GM12878 (cell line): ENCODE measurements at regions not wholly inside any gene's neighbourhood (a gene's known extent, or its start where the extent isn't known, plus 50 kb on each side); places are given as distances from the start of the nearest gene placed in this dataset.

ENCODE experiments used
- ATAC-seq: fragments of 200-7000 bp; cut with Tn5 transposase; 3 replicates; pipeline ENCODE4 v1.9.1; 2020; ENCODE audit warnings: mild to moderate bottlenecking, moderate library complexity
- BruUV-seq: library from RNA; stranded (reverse); fragments of 400-500 nt; replicated peaks from 2 replicates; lab custom pipeline; 2021; lab: Mats Ljungman, UMichigan
- CTCF ChIA-PET: fragments of 300-600 bp; sonication (Branson Sonifier 250); formaldehyde crosslinking; extraction: SDS; loops from one replicate; lab custom pipeline; 2021; ENCODE audit warnings: inconsistent platforms; lab: Yijun Ruan, JAX
- POLR2A ChIA-PET: fragments of 350-600 bp; formaldehyde crosslinking; extraction: SDS; loops from one replicate; lab custom pipeline; 2021; ENCODE audit warnings: inconsistent platforms; lab: Charles Lee
- RAD21 ChIA-PET: fragments of 300-600 bp; sonication (Branson Sonifier 250); formaldehyde crosslinking; loops from one replicate; lab custom pipeline; 2023; ENCODE audit warnings: antibody characterized with exemption; ENCODE audit not compliant: unreplicated experiment; lab: Charles Lee
- SMC1A ChIA-PET: fragments of 300-600 bp; sonication (Branson Sonifier 250); formaldehyde crosslinking; loops from one replicate; lab custom pipeline; 2023; ENCODE audit not compliant: unreplicated experiment, uncharacterized antibody; lab: Charles Lee
- DNase-seq: peaks from one replicate; pipeline ENCODE4 v3.0.0-alpha.2; 2011; ENCODE audit warnings: low read depth, low spot score
- FAIRE-seq: peaks from 3 replicates; lab custom pipeline; 2011; peaks lifted over from hg19 to GRCh38; lab: Jason Lieb, UNC
- H2AFZ ChIP-seq: 2 replicates; pipeline ENCODE4 v1.6.0; 2011; ENCODE audit warnings: low read depth, low read length, control low read depth; ENCODE audit not compliant: control insufficient read depth
- H3K27ac ChIP-seq: 2 replicates; pipeline ENCODE4 v1.5.1; 2011; ENCODE audit warnings: control low read depth; ENCODE audit not compliant: control insufficient read depth, insufficient read depth
- H3K27me3 ChIP-seq, 2 experiments: replicated peaks in 1 of 2; 2 replicates each; pipeline versions ENCODE4 v1.6.0 to v1.6.1; 2011; ENCODE audit warnings: low read length in 1 of 2; ENCODE audit not compliant: control insufficient read depth in 2 of 2, insufficient read depth in 2 of 2
- H3K36me3 ChIP-seq, 2 experiments: 2 replicates each; pipeline ENCODE4 v1.5.1; 2011; ENCODE audit warnings: low read length in 1 of 2; ENCODE audit not compliant: control insufficient read depth in 2 of 2, insufficient read depth in 2 of 2
- H3K4me1 ChIP-seq: 2 replicates; pipeline ENCODE4 v1.6.1; 2011; ENCODE audit warnings: mild to moderate bottlenecking, low read length, moderate library complexity, mixed read lengths; ENCODE audit not compliant: control insufficient read depth, insufficient read depth
- H3K4me2 ChIP-seq: 2 replicates; pipeline ENCODE4 v1.6.0; 2011; ENCODE audit warnings: control low read depth; ENCODE audit not compliant: control insufficient read depth, insufficient read depth
- H3K4me3 ChIP-seq: fragments of 200-600 bp; sonication (generic); 2 replicates; pipeline ENCODE4 v1.5.1; 2016
- H3K79me2 ChIP-seq: 2 replicates; pipeline ENCODE4 v1.6.0; 2011; ENCODE audit warnings: low read length; ENCODE audit not compliant: control insufficient read depth, insufficient read depth
- H3K9ac ChIP-seq: 2 replicates; pipeline ENCODE4 v1.8.0; 2011; ENCODE audit warnings: low read length, control low read depth, mixed read lengths; ENCODE audit not compliant: control insufficient read depth, insufficient read depth
- H3K9me3 ChIP-seq: replicated peaks from 3 replicates; pipeline ENCODE4 v1.5.1; 2011; ENCODE audit warnings: mild to moderate bottlenecking, low read length; ENCODE audit not compliant: control insufficient read depth, insufficient read depth
- H4K20me1 ChIP-seq: 2 replicates; pipeline ENCODE4 v1.6.0; 2011; ENCODE audit not compliant: control insufficient read depth, insufficient read depth
- EP300 ChIP-seq, 2 experiments: fragments of 150-350 bp in 1 of 2; IDR thresholded peaks; 2 replicates each; pipeline ENCODE4 v1.6.1; 2011 to 2012; ENCODE audit warnings: low read depth in 2 of 2, low read length in 2 of 2, borderline replicate concordance in 1 of 2, improper control_type of control experiment in 1 of 2, inconsistent platforms in 1 of 2; ENCODE audit not compliant: control insufficient read depth in 1 of 2
- EZH2 ChIP-seq: IDR thresholded peaks from 2 replicates; pipeline ENCODE4 v1.6.1; 2012; ENCODE audit warnings: low read depth, mild to moderate bottlenecking, control low read depth, inconsistent platforms, low read length, borderline replicate concordance; ENCODE audit not compliant: control insufficient read depth
- IKZF1 ChIP-seq: fragments of 450-650 bp; conservative IDR thresholded peaks from 2 replicates; pipeline ENCODE4 v1.6.1; 2017; ENCODE audit warnings: antibody characterized with exemption, mild to moderate bottlenecking
- IKZF2 ChIP-seq, 2 experiments: fragments of 450-650 bp; IDR thresholded peaks; 2 replicates each; pipeline ENCODE4 v1.6.1; 2017; ENCODE audit warnings: mild to moderate bottlenecking in 2 of 2, moderate library complexity in 2 of 2
- MEF2B ChIP-seq: fragments of 450-650 bp; IDR thresholded peaks from 2 replicates; pipeline ENCODE4 v1.6.1; 2018; ENCODE audit warnings: mild to moderate bottlenecking, moderate library complexity; ENCODE audit not compliant: partially characterized antibody, poor library complexity, severe bottlenecking
- NR2F1 ChIP-seq: fragments of 450-650 bp; conservative IDR thresholded peaks from 2 replicates; pipeline ENCODE4 v1.6.1; 2017; ENCODE audit warnings: mild to moderate bottlenecking
- NRF1 ChIP-seq: conservative IDR thresholded peaks from 2 replicates; pipeline ENCODE4 v1.6.1; 2011; ENCODE audit warnings: mild to moderate bottlenecking, low read depth, low read length, improper control_type of control experiment
- POU2F2 ChIP-seq: IDR thresholded peaks from 3 replicates; pipeline ENCODE4 v1.6.1; 2011; ENCODE audit warnings: low read depth, mild to moderate bottlenecking, low read length, borderline replicate concordance
- RCOR1 ChIP-seq: conservative IDR thresholded peaks from 2 replicates; pipeline ENCODE4 v1.6.1; 2012; ENCODE audit warnings: low read depth, low read length, improper control_type of control experiment
- SPI1 ChIP-seq: IDR thresholded peaks from 2 replicates; pipeline ENCODE4 v1.6.1; 2011; ENCODE audit warnings: low read depth, mild to moderate bottlenecking, low read length, moderate library complexity, borderline replicate concordance; ENCODE audit not compliant: insufficient read depth
- TBL1XR1 ChIP-seq: IDR thresholded peaks from 2 replicates; pipeline ENCODE4 v1.6.1; 2012; ENCODE audit warnings: low read depth, low read length, improper control_type of control experiment
- WRNIP1 ChIP-seq: IDR thresholded peaks from 2 replicates; pipeline ENCODE4 v1.6.1; 2011; ENCODE audit warnings: low read depth, low read length, improper control_type of control experiment, borderline replicate concordance
- WGBS: methylation state at CpG from one replicate; pipeline ENCODE4 v1.1.6; 2016; ENCODE audit warnings: low lambda C conversion rate; ENCODE audit not compliant: insufficient replicate concordance, insufficient coverage; ENCODE audit errors: missing lambda C conversion rate; 5-methylcytosine and 5-hydroxymethylcytosine counted together
- in situ Hi-C: fragments of 300-500 bp; cut with MboI; formaldehyde crosslinking; loops from 9 replicates; pipeline ENCODE4 v1.14.3; 2018; ENCODE audit warnings: mixed read lengths
- intact Hi-C: fragments of 100-400 bp; cut with micrococcal nuclease; formaldehyde crosslinking; loops from one replicate; pipeline ENCODE4 v1.14.2; 2022; ENCODE audit not compliant: unreplicated experiment
- TF ChIP-seq, protein P1 (sequence below): IDR thresholded peaks from 2 replicates; pipeline ENCODE4 v1.6.1; 2011; ENCODE audit warnings: borderline replicate concordance, low read depth, mild to moderate bottlenecking, moderate library complexity, low read length; ENCODE audit not compliant: insufficient read depth, poor library complexity, severe bottlenecking

DNA sequence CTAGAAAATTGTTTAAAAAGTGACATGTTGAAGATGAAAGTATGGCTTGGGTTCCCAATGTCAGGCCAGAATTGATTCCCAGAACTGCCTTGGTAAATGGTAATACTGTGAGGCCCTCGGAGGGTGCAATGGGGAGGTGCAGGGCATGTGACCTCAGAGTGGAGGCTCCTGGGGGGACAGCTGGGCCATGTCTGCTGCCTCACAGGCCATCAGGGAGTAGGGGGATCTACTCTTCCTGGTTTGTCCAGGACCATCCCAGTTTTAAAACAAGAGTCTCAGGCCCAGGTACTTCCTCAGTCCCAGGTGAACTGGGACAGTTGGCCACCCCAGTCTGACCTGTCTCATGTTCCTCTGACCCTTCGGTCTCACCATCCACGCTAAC, 55.3 kb upstream of the SNX9 start:
- no TSS peak for BruUV-seq
- 96% methylated on average over 3 of the region's 3 CpGs for WGBS
- TF ChIP-seq NR2F1, result no peak
- TF ChIP-seq, protein P1, sequence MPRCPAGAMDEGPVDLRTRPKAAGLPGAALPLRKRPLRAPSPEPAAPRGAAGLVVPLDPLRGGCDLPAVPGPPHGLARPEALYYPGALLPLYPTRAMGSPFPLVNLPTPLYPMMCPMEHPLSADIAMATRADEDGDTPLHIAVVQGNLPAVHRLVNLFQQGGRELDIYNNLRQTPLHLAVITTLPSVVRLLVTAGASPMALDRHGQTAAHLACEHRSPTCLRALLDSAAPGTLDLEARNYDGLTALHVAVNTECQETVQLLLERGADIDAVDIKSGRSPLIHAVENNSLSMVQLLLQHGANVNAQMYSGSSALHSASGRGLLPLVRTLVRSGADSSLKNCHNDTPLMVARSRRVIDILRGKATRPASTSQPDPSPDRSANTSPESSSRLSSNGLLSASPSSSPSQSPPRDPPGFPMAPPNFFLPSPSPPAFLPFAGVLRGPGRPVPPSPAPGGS, result no peak
- Histone ChIP-seq H3K4me3 (no peak overlapping the region), H3K4me2 (peak overlapping the region; percentile 59; the same call in 1 of the 2 replicates), H4K20me1 (no peaks in the 10 kb centered on the region), H3K27ac (no peak overlapping the region), H3K79me2 (no peaks in the 10 kb centered on the region), H3K4me1 (peaks cover 50% of the 10 kb centered on the region), H3K9me3 (no peaks in the 10 kb centered on the region; the same call in 2 of the 3 replicates), H3K9ac (no peak overlapping the region), H3K27me3 (no peaks in the 10 kb centered on the region; a peak in 1 of 4 replicates), H2AFZ (no peak overlapping the region), H3K36me3 (no peaks in the 10 kb centered on the region)
- ChIA-PET SMC1A (no interaction called here), POLR2A (no interaction called here), RAD21 (no interaction called here), CTCF (no interaction called here)
- DNase-seq (no peak), FAIRE-seq (no peak), ATAC-seq (no peak)
- intact Hi-C loops (no loop called here), in situ Hi-C loops (no loop called here)

- H3K4me3 ChIP-seq, result no peak overlapping the region; the same call in 1 of the 2 replicates
- peak; percentile 2; the same call in 1 of the 3 replicates for ATAC-seq
Observed at GRCh38 chr6:157768304-157768703, 54.7 kb upstream of the SNX9 start.

More at GRCh38 chr6:157768304-157768703, 54.7 kb upstream of the SNX9 start:
- Histone ChIP-seq H3K79me2 (no peaks in the 10 kb centered on the region), H3K9me3 (no peaks in the 10 kb centered on the region; the same call in 2 of the 3 replicates), H2AFZ (no peak overlapping the region; the same call in 1 of the 2 replicates), H3K27ac (no peak overlapping the region; the same call in 1 of the 2 replicates), H3K27me3 (no peaks in the 10 kb centered on the region; a peak in 1 of 4 replicates), H3K9ac (no peak overlapping the region), H3K4me2 (peak overlapping the region; percentile 59; the same call in 1 of the 2 replicates)
- DNase-seq, result peak; percentile 75
- RAD21 ChIA-PET, result no interaction called here
- no peak for FAIRE-seq
- POLR2A ChIA-PET, result no interaction called here
- BruUV-seq, result no TSS peak
- CTCF ChIA-PET, result no interaction called here
- in situ Hi-C loops (no loop called here), intact Hi-C loops (no loop called here)
- TF ChIP-seq EZH2, result no peak
- no peak for TF ChIP-seq NRF1
- TF ChIP-seq RCOR1, result no peak
- TF ChIP-seq SPI1, result peak; percentile 70; the same call in 1 of the 2 replicates
- peak; percentile 28; the same call in 1 of the 2 replicates for TF ChIP-seq TBL1XR1
- TF ChIP-seq WRNIP1, result no peak
- peak; percentile 48; the same call in 1 of the 3 replicates for TF ChIP-seq POU2F2
- 0 out of 2 replicates have a peak, but pooled peaks have one; percentile 26 for TF ChIP-seq IKZF1
- peak in 1 of 2 experiments; percentile 18; a peak in 2 of 4 replicates for TF ChIP-seq EP300 (IDR thresholded peaks at IDR 0.05; ENCODE audit: borderline replicate concordance in 1 of 2, control insufficient read depth in 1 of 2, low read depth in 2 of 2, low read length in 2 of 2)
- peak; percentile 6 for TF ChIP-seq MEF2B
- peak; percentile 24 to 34; a peak in 3 of 4 replicates for TF ChIP-seq IKZF2 (IDR thresholded peaks at IDR 0.05)
- TF ChIP-seq, all 136 proteins: peak for 7
- SMC1A ChIA-PET, result interaction anchor here (1.9 kb wide), 1 partner anchor 12 kb away, joined by 6 read pairs; no protein-coding TSS in a partner anchor
- 11% methylated on average over 6 of the region's 6 CpGs for WGBS
- Histone ChIP-seq H3K4me1 (peaks cover 44% of the 10 kb centered on the region), H4K20me1 (no peaks in the 10 kb centered on the region), H3K36me3 (no peaks in the 10 kb centered on the region)
